ENCODE measurements at regions not wholly inside any gene's neighbourhood (a gene's known extent, or its start where the extent isn't known, plus 50 kb on each side); places are given as distances from the start of the nearest gene placed in this dataset.

GRCh38 chr5:179400020-179400419 is 54.8 kb upstream of the ADAMTS2 start:
- TF ChIP-seq CTCF (IDR thresholded peaks at IDR 0.05) (no peak), POLR2A (IDR thresholded peaks at IDR 0.05; ENCODE audit: low read depth) (no peak), POLR2AphosphoS5 (IDR thresholded peaks at IDR 0.05) (no peak)
